Choroid plexus epithelial cell (primary cell): ENCODE measurements at regions not wholly inside any gene's neighbourhood (a gene's known extent, or its start where the extent isn't known, plus 50 kb on each side); places are given as distances from the start of the nearest gene placed in this dataset.
"Not testable (repeated sequence)": the region's sequence is repeated elsewhere in the genome, so short reads cannot be mapped to it uniquely, and the experiment has no call there.

Experiments used
- DNase-seq: peaks from one replicate; pipeline ENCODE4 v3.0.0-alpha.2; 2010; ENCODE audit warnings: low read depth
- H3K4me3 ChIP-seq: 2 replicates; pipeline ENCODE4 v1.5.1; 2011; ENCODE audit warnings: low read depth, mild to moderate bottlenecking, control low read depth, low read length, moderate library complexity
- TF ChIP-seq, protein P1 (sequence below): conservative IDR thresholded peaks from 2 replicates; pipeline ENCODE4 v1.5.1; 2011; ENCODE audit warnings: low read depth, mild to moderate bottlenecking, control low read depth, inconsistent platforms, low read length, moderate library complexity

- TF ChIP-seq, protein P1, sequence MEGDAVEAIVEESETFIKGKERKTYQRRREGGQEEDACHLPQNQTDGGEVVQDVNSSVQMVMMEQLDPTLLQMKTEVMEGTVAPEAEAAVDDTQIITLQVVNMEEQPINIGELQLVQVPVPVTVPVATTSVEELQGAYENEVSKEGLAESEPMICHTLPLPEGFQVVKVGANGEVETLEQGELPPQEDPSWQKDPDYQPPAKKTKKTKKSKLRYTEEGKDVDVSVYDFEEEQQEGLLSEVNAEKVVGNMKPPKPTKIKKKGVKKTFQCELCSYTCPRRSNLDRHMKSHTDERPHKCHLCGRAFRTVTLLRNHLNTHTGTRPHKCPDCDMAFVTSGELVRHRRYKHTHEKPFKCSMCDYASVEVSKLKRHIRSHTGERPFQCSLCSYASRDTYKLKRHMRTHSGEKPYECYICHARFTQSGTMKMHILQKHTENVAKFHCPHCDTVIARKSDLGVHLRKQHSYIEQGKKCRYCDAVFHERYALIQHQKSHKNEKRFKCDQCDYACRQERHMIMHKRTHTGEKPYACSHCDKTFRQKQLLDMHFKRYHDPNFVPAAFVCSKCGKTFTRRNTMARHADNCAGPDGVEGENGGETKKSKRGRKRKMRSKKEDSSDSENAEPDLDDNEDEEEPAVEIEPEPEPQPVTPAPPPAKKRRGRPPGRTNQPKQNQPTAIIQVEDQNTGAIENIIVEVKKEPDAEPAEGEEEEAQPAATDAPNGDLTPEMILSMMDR: no peak
- H3K4me3 ChIP-seq: no peak overlapping the region
- DNase-seq: no peak
These were observed 52.7 kb downstream of the COL6A6 start for GRCh38 chr3:130569461-130570365.

DNA sequence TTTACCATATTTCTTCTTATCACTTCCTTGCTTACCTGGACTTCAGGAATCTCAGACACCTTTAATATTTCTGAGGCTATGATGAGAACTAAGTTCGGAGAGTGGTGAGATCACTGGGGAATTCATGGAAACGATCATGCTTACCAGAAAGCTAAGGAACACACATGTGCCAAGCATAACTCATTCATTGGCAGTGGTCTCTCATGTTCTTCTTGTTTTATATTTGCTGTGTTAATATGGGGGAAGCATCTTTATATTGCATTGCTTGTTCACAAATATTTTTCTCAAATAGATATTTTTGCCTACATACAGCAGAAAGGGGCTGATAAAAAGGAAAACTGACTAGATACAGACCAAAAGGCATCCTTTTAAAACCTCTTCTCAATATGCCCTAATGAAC is 55.8 kb downstream of the COL6A6 start:
- no peak overlapping the region for H3K4me3 ChIP-seq
- no peak for DNase-seq
- TF ChIP-seq, protein P1: no peak

GRCh38 chr3:130576375-130577266 is 59.6 kb downstream of the COL6A6 start:
- DNase-seq: peak; percentile 76
- H3K4me3 ChIP-seq: no peak overlapping the region
- TF ChIP-seq, protein P1: no peak

- TF ChIP-seq, protein P1: no peak
- H3K4me3 ChIP-seq: no peak overlapping the region
- DNase-seq: no peak
These were observed 65.6 kb downstream of the COL6A6 start for GRCh38 chr3:130582457-130583153.

DNA sequence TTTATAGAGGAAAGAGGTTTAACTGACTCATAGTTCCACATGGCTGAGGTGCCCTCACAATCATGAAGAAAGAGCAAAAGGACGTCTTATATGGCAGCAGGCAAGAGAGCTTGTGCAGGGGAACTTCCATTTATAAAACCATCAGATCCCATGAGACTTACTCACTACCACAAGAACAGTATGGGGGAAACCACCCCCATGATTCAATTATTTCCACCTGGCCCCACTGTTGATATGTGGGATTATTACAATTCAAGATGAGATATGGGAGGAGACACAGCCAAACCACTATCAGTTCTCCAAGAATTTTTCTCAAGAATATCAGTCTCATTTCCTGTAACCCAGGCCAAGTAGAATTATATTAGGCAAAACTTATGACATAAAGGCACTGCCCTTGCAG is 77.8 kb downstream of the COL6A6 start:
- not testable (repeated sequence) for H3K4me3 ChIP-seq
- peak; percentile 58 for DNase-seq

GRCh38 chr3:130596484-130596883 is 79.5 kb downstream of the COL6A6 start:
- H3K4me3 ChIP-seq: no peak overlapping the region
- no peak for DNase-seq
- TF ChIP-seq, protein P1: no peak
